GM12864 (cell line): ENCODE measurements at regions not wholly inside any gene's neighbourhood (a gene's known extent, or its start where the extent isn't known, plus 50 kb on each side); places are given as distances from the start of the nearest gene placed in this dataset.

Source experiments
- DNase-seq: peaks from one replicate; pipeline ENCODE4 v3.0.0-alpha.2; 2011; ENCODE audit warnings: low read depth
- H3K4me3 ChIP-seq: 2 replicates; pipeline ENCODE4 v1.5.1; 2011; ENCODE audit warnings: mild to moderate bottlenecking, low read depth, low read length, control low read depth
- TF ChIP-seq, protein P1 (sequence below): IDR thresholded peaks from 2 replicates; pipeline ENCODE4 v1.5.1; 2011; ENCODE audit warnings: low read depth, mild to moderate bottlenecking, moderate library complexity, low read length, control low read depth, inconsistent platforms; ENCODE audit errors: missing control alignments

DNA sequence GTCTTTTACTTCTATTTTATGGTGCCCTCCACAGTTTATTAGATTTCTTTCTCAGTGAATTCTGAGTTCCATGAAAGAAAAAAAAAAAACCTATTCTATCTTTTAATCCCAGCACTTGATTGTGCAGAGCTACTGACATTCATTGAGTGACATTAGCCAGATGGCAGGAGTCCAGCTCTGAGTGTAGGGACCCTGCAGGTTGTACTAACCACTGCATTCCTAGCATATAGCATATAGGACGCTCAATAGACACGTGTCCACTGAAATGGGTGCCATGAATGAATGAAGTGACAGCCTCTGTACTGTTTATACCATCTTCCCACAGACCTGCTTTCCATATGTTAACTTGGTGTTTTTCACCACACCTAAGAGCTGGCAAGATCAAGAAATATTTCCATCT is 206.3 kb downstream of the RAP2A start:
- TF ChIP-seq, protein P1, sequence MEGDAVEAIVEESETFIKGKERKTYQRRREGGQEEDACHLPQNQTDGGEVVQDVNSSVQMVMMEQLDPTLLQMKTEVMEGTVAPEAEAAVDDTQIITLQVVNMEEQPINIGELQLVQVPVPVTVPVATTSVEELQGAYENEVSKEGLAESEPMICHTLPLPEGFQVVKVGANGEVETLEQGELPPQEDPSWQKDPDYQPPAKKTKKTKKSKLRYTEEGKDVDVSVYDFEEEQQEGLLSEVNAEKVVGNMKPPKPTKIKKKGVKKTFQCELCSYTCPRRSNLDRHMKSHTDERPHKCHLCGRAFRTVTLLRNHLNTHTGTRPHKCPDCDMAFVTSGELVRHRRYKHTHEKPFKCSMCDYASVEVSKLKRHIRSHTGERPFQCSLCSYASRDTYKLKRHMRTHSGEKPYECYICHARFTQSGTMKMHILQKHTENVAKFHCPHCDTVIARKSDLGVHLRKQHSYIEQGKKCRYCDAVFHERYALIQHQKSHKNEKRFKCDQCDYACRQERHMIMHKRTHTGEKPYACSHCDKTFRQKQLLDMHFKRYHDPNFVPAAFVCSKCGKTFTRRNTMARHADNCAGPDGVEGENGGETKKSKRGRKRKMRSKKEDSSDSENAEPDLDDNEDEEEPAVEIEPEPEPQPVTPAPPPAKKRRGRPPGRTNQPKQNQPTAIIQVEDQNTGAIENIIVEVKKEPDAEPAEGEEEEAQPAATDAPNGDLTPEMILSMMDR = no peak
- no peak for DNase-seq
- no peak overlapping the region for H3K4me3 ChIP-seq

DNA sequence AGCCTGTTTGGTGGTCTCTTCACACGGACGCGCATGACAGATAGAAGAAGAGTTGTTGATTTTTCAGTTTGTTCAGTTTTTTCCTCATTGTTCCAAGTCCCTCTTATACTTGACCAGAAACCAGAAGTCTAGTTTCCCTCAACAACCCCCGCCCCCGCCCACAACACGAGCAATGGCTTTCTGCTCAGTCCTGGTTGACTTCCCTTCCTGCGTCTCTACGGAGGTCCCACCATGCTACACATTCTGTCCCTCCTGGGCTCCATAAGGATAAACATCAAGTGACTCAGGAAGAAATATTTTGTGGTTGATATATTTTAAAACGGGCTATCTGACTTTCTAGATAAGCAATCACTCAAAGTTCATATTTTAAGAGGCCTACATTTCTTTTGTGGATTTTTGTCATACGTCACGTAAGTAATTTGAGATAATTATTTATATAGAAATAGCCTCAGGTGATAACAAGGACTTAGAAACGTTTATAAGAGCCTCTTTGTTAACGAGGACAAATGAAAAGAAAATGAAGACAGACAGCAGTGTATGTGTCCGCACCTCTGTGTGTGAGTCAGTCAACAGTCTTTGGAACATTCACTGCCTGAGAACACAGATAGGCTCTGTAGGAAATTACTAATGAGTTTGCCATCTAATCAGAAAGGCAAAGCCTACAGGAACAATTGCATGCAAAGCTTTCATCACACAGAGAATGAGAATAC is 214.4 kb downstream of the RAP2A start:
- DNase-seq = no peak
- TF ChIP-seq, protein P1 = no peak
- H3K4me3 ChIP-seq = no peak overlapping the region

DNA sequence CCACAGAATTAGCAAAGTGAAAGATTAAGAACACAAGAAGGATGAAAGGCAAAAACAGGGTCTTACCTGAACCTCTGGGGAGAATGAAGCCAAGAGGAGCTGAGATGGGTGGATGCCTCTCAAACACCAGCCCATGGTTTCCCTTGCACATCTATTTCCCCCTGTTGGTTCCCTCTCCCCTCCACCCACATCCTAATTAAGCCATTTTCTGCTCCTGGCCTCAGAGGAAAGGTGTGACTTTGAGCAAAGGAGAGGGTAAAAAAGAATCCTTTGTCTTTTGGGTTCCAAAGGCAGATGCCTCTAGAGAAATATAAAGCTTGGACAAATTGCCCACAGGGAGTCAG is 214.9 kb downstream of the RAP2A start:
- no peak for DNase-seq
- no peak overlapping the region for H3K4me3 ChIP-seq
- TF ChIP-seq, protein P1 = no peak

DNA sequence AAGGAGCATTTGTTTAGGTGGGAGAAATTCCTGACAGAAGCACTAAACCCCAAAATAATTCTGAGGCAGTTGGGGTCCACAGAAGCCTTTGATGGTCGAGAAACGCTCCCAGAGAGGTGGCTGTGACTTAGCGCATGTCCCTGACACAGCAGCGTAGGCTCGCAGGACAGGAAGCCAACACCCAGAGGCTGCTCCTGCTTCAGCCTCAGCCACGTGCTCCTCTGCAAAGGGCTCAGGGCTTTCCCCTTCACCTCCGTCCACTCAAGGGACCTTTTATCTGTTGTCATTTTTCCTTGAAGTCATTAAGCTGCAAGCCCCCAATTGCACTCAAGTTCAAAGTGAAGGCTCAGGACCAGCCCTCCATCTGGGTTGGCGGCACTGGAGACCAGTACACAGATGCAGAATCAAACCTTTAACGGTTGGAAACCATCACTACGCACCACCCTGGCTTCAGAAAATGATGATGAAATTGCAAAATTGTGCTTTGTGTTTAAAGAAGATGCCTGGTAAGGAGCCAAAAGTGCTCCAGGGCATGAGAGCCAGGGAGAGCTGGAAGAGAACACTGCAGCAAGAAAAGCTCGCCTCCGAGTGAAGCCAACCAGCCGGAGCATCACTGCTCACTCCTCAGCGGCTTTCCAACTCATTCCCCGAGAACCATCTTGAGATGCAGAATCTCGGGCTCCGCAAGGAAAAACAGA is 219.6 kb downstream of the RAP2A start:
- TF ChIP-seq, protein P1 = no peak
- H3K4me3 ChIP-seq = no peak overlapping the region
- DNase-seq = no peak

DNA sequence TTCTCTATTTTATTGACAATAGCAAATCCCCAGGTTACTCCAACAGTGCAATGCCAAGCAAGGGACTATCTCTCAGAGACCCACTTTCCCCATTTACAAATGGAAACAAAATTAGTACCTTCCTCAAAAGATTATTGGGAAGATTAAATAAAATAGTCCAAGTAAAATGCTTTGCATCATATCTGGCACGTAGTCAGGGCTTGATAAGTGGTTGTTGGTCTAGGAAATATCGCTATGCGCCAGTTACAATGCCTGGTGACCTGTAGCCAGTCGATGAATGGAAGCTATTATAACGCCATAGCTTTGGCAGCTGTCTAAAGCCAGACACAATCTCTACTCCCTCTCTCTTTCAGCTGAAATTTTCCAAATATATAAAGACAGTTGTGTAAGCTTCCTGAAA is 220.3 kb downstream of the RAP2A start:
- TF ChIP-seq, protein P1 = no peak
- no peak overlapping the region for H3K4me3 ChIP-seq
- no peak for DNase-seq

DNA sequence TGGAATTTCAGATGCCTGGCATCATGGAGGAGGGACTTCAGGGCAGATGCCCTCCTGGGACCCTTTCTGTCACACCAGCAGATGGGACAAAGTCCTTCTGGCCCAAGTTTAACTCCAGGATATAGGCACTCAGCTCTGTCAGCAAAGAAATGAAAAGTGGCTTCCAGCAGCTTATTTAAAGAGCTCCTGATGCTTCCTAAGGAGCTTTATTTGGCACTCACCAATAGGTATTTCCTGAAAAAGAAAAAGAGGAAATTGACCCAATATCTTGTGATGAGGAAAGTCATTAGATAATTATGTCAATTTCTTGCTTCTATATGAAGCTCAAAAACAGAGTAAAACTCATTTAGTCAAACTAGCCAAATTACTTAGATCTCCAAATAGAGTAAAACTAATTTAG is 224.6 kb downstream of the RAP2A start:
- DNase-seq = no peak
- TF ChIP-seq, protein P1 = no peak
- no peak overlapping the region for H3K4me3 ChIP-seq

DNA sequence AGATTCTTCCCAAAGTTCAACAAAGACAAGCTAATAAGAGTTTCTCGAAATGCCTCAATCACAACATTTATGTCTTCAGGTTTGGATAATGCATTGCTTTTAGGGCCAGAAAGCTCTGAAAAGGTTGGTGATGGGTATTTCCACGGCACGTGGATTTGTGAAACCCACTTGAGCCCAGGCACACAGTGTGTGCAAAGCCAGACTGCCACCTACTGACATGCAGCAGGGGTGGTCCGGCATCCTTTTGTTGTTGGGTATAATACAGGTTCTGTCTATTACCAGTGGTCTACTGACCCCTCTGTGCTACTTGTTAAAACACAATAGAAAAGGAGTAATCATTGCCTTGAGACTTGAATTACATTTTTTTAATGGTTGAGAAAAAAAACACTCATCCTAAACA is 225.6 kb downstream of the RAP2A start:
- H3K4me3 ChIP-seq = no peak overlapping the region
- DNase-seq = no peak
- TF ChIP-seq, protein P1 = peak; percentile 32
